Glutamatergic neuron (in vitro differentiated cells): ENCODE measurements at regions not wholly inside any gene's neighbourhood (a gene's known extent, or its start where the extent isn't known, plus 50 kb on each side); places are given as distances from the start of the nearest gene placed in this dataset.

Experiments
- DNase-seq: peaks from one replicate; pipeline ENCODE4 v3.0.0; 2022
- H3K27ac Mint-ChIP-seq: one replicate; pipeline ENCODE4 v1.8.0; 2020; ENCODE audit warnings: mild to moderate bottlenecking, mixed read lengths, inconsistent platforms; ENCODE audit not compliant: unreplicated experiment
- H3K27me3 Mint-ChIP-seq: one replicate; pipeline ENCODE4 v1.8.0; 2020; ENCODE audit warnings: mild to moderate bottlenecking, moderate library complexity, mixed read lengths, inconsistent platforms; ENCODE audit not compliant: unreplicated experiment
- H3K36me3 Mint-ChIP-seq: one replicate; pipeline ENCODE4 v1.8.0; 2020; ENCODE audit warnings: mild to moderate bottlenecking, mixed read lengths, inconsistent platforms; ENCODE audit not compliant: unreplicated experiment
- H3K4me1 Mint-ChIP-seq: one replicate; pipeline ENCODE4 v1.8.0; 2020; ENCODE audit warnings: mild to moderate bottlenecking, low read depth, mixed read lengths, inconsistent platforms; ENCODE audit not compliant: unreplicated experiment
- H3K4me3 Mint-ChIP-seq: one replicate; pipeline ENCODE4 v1.8.0; 2020; ENCODE audit warnings: mild to moderate bottlenecking, mixed read lengths, inconsistent platforms; ENCODE audit not compliant: unreplicated experiment
- H3K9me3 Mint-ChIP-seq: one replicate; pipeline ENCODE4 v1.8.0; 2020; ENCODE audit warnings: mild to moderate bottlenecking, moderate library complexity, mixed read lengths, inconsistent platforms; ENCODE audit not compliant: unreplicated experiment
- TF ChIP-seq, protein P1 (sequence below): fragments of 200-600 bp; sonication (generic); IDR thresholded peaks from one replicate; pipeline ENCODE4 v1.5.0; 2021; ENCODE audit not compliant: partially characterized antibody, unreplicated experiment

DNA sequence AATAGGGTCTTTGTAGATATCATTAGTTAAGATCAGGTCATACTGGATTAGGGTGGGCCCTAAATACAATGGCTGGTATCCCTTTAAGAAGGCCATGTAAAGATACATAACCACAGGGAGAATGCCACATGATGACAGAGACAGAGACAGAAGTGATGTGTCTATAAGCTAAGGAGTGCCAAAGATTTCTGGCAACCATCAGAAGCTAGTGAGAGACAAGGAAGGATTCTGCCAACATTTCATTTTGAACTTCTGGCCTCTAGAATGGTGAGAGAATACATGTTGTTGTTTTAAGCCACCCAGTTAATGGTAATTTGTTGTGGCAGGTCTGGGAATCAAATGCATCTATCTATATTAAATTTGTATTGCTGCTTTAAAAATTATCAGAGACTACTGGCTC, 185.5 kb upstream of the CYRIA start:
- no peak overlapping the region for H3K27ac Mint-ChIP-seq
- DNase-seq, result no peak

DNA sequence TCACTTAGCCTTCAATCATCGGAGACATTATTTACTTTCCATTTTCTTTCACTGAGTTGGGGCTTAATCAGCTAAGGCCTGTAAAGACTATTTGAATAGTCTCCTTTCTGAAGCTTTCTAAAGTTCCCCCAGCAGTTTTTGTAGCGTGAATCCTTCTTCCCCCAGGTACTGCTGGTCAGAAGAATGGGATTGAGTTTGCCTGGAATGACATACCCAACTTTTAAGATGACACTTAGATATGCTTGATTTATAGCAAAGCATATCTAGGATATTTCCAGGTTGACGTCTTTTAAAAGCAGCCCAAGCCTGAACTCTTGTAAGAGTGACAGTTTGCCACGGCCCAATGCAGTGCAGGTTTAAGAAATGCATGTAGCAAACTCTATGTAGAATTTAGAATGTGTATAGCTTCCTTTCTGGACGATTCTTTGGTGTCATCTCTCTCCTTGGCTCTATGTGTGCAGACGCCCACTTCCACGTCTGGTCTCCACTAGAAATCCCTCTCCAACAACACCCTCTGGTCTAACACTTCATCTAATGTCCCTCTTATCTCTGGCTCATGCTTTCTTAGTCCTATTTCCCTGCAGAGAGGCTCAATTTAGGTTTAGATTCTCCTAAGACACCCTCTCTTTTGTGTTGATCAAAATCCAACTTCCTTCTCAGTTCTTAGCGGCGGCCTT, 175.0 kb upstream of the CYRIA start:
- H3K27ac Mint-ChIP-seq, result no peak overlapping the region

More for the DNA sequence above, 185.5 kb upstream of the CYRIA start:
- H3K4me1 Mint-ChIP-seq, result no peaks in the 10 kb centered on the region
- no peak overlapping the region for H3K4me3 Mint-ChIP-seq
- H3K36me3 Mint-ChIP-seq, result no peaks in the 10 kb centered on the region
- no peaks in the 10 kb centered on the region for H3K9me3 Mint-ChIP-seq
- TF ChIP-seq, protein P1, sequence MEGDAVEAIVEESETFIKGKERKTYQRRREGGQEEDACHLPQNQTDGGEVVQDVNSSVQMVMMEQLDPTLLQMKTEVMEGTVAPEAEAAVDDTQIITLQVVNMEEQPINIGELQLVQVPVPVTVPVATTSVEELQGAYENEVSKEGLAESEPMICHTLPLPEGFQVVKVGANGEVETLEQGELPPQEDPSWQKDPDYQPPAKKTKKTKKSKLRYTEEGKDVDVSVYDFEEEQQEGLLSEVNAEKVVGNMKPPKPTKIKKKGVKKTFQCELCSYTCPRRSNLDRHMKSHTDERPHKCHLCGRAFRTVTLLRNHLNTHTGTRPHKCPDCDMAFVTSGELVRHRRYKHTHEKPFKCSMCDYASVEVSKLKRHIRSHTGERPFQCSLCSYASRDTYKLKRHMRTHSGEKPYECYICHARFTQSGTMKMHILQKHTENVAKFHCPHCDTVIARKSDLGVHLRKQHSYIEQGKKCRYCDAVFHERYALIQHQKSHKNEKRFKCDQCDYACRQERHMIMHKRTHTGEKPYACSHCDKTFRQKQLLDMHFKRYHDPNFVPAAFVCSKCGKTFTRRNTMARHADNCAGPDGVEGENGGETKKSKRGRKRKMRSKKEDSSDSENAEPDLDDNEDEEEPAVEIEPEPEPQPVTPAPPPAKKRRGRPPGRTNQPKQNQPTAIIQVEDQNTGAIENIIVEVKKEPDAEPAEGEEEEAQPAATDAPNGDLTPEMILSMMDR, result no peak
- no peaks in the 10 kb centered on the region for H3K27me3 Mint-ChIP-seq

DNA sequence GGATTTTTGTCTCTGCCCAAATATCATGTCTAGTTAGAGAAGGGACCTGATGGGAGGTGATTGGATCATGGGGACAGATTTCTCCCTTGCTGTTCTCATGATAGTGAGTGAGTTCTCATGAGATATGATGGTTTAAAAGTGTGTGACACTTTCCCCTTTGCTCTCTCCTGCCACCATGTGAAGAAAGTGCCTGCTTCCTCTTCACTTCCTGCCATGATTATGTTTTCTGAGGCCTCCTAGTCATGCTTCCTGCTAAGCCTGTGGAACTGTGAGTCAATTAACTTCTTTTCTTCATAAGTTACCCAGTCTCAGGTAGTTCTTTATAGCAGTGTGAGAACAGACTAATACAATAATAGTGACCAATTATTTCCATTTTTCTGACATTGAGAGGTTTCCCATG, 167.3 kb upstream of the CYRIA start:
- Mint-ChIP-seq H3K27ac (no peak overlapping the region), H3K27me3 (no peaks in the 10 kb centered on the region), H3K4me1 (no peaks in the 10 kb centered on the region), H3K36me3 (no peaks in the 10 kb centered on the region), H3K9me3 (no peaks in the 10 kb centered on the region), H3K4me3 (no peak overlapping the region)
- DNase-seq, result no peak
- TF ChIP-seq, protein P1, result no peak

More for the DNA sequence above, 175.0 kb upstream of the CYRIA start:
- Mint-ChIP-seq H3K4me1 (no peaks in the 10 kb centered on the region), H3K27me3 (peaks cover 2% of the 10 kb centered on the region), H3K36me3 (no peaks in the 10 kb centered on the region), H3K4me3 (no peak overlapping the region), H3K9me3 (no peaks in the 10 kb centered on the region)
- DNase-seq, result no peak
- TF ChIP-seq, protein P1, result no peak

- H3K4me1 Mint-ChIP-seq, result no peaks in the 10 kb centered on the region
- no peaks in the 10 kb centered on the region for H3K36me3 Mint-ChIP-seq
- no peak overlapping the region for H3K27ac Mint-ChIP-seq
- H3K4me3 Mint-ChIP-seq, result no peak overlapping the region
- H3K9me3 Mint-ChIP-seq, result no peaks in the 10 kb centered on the region
- DNase-seq, result no peak
- no peaks in the 10 kb centered on the region for H3K27me3 Mint-ChIP-seq
- TF ChIP-seq, protein P1, result no peak
Observed at GRCh38 chr2:16828828-16829160, 163.2 kb upstream of the CYRIA start.

DNA sequence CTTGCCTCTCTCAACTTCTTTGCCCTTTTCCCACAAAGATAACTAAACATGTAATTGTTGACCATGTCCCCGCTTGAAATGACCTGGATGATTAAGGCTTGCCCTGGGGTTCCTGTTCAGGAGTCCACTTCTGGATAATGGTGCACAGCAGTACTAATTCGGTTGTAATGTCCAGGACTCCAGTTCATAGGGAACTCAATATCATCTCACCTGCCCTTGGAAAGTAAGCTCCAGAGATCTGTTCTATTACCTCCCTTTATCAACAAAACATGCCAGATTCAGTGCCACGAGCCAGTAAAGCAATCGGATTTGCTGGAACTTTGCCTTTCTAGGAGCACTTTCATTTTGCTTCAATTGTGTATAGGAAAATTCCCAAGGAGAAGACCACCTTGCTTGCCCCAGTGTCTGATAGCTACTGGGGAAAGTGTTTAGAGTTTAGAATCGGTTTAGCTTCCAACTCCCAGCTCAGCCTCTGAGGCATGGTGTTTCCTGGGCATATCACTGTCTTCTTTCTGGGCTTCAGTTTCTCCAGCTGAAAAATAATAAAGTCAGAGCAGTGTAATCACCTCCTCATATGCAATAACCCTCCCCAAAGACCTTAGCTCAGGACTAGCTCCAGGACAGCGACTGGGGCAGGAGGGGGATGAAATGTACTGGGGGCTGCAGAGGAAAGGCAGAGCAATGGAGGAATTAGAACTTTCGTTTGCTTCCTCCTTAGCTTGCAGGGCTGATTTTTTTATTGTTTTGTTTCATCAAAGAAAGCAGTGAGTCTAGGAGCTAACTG, 162.6 kb upstream of the CYRIA start:
- no peak overlapping the region for H3K4me3 Mint-ChIP-seq
- H3K27me3 Mint-ChIP-seq, result no peaks in the 10 kb centered on the region
- no peaks in the 10 kb centered on the region for H3K4me1 Mint-ChIP-seq
- no peak for DNase-seq
- no peaks in the 10 kb centered on the region for H3K36me3 Mint-ChIP-seq
- no peaks in the 10 kb centered on the region for H3K9me3 Mint-ChIP-seq
- TF ChIP-seq, protein P1, result no peak
- H3K27ac Mint-ChIP-seq, result no peak overlapping the region
